HG03457 (cell line): ENCODE measurements at regions not wholly inside any gene's neighbourhood (a gene's known extent, or its start where the extent isn't known, plus 50 kb on each side); places are given as distances from the start of the nearest gene placed in this dataset.
"Not testable (repeated sequence)": the region's sequence is repeated elsewhere in the genome, so short reads cannot be mapped to it uniquely, and the experiment has no call there.

Experiments
- ATAC-seq: cut with Tn5 transposase; IDR thresholded peaks from one replicate; pipeline ENCODE4 v1.9.1; 2021; ENCODE audit warnings: moderate number of reproducible peaks; ENCODE audit not compliant: unreplicated experiment

GRCh38 chr3:181279239-181279565 lies 289.7 kb upstream of the DNAJC19 start:
- ATAC-seq, result no peak

- no peak for ATAC-seq
Observed at GRCh38 chr3:181278468-181279238, 289.1 kb upstream of the DNAJC19 start.

GRCh38 chr3:181276358-181276896 lies 286.9 kb upstream of the DNAJC19 start:
- ATAC-seq, result no peak

- no peak for ATAC-seq
Observed at GRCh38 chr3:181274025-181274424, 284.5 kb upstream of the DNAJC19 start.

GRCh38 chr3:181267312-181267711 lies 277.8 kb upstream of the DNAJC19 start:
- no peak for ATAC-seq

GRCh38 chr3:181265750-181266333 lies 276.3 kb upstream of the DNAJC19 start:
- ATAC-seq, result peak; percentile 49

GRCh38 chr3:181264486-181264885 lies 274.9 kb upstream of the DNAJC19 start:
- no peak for ATAC-seq

GRCh38 chr3:181253796-181254195 lies 264.3 kb upstream of the DNAJC19 start:
- ATAC-seq, result no peak

GRCh38 chr3:181252631-181253030 lies 263.1 kb upstream of the DNAJC19 start:
- ATAC-seq, result no peak

- ATAC-seq, result no peak
Observed at GRCh38 chr3:181250714-181251113, 261.2 kb upstream of the DNAJC19 start.

GRCh38 chr3:181239441-181239840 lies 249.9 kb upstream of the DNAJC19 start:
- no peak for ATAC-seq

- no peak for ATAC-seq
Observed at GRCh38 chr3:181230258-181230657, 240.7 kb upstream of the DNAJC19 start.

GRCh38 chr3:181213347-181213746 lies 223.8 kb upstream of the DNAJC19 start:
- ATAC-seq, result no peak

- no peak for ATAC-seq
Observed at GRCh38 chr3:181212271-181212670, 222.7 kb upstream of the DNAJC19 start.

GRCh38 chr3:181210275-181210674 lies 220.7 kb upstream of the DNAJC19 start:
- no peak for ATAC-seq

GRCh38 chr3:181189556-181189955 lies 200.0 kb upstream of the DNAJC19 start:
- no peak for ATAC-seq

GRCh38 chr3:181183764-181184163 lies 194.2 kb upstream of the DNAJC19 start:
- no peak for ATAC-seq

- ATAC-seq, result not testable (repeated sequence)
Observed at GRCh38 chr3:181183057-181183456, 193.5 kb upstream of the DNAJC19 start.

- ATAC-seq, result no peak
Observed at GRCh38 chr3:181178991-181179390, 189.5 kb upstream of the DNAJC19 start.

GRCh38 chr3:181176601-181177000 lies 187.1 kb upstream of the DNAJC19 start:
- ATAC-seq, result no peak

GRCh38 chr3:181174676-181175233 lies 185.2 kb upstream of the DNAJC19 start:
- no peak for ATAC-seq

GRCh38 chr3:181174022-181174421 lies 184.5 kb upstream of the DNAJC19 start:
- no peak for ATAC-seq
